GM21786 (cell line): ENCODE measurements at regions not wholly inside any gene's neighbourhood (a gene's known extent, or its start where the extent isn't known, plus 50 kb on each side); places are given as distances from the start of the nearest gene placed in this dataset.
"Not testable (repeated sequence)": the region's sequence is repeated elsewhere in the genome, so short reads cannot be mapped to it uniquely, and the experiment has no call there.

Experiments used
- ATAC-seq: cut with Tn5 transposase; IDR thresholded peaks from one replicate; pipeline ENCODE4 v1.9.1; 2021; ENCODE audit not compliant: unreplicated experiment

DNA sequence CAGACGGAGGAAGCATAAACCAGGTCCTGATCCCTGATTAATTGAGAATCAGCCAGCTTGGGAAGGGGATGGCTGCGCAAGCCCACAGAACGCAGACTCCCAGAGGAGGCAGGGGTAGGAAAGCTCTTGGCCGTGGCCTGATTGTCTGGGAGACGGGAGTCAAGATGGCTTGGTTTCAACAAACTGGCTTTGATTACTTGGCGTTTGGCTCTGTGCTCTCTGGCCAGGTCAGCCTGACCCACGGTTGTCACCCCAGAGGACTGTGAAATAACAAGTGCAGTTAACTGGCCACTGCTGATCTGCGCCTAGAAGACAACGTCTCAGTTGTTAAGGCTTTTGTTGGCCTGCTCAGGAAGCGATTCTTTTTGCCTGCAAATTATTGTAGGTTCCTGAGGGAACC lies 387.0 kb upstream of the PROK2 start:
- no peak for ATAC-seq

DNA sequence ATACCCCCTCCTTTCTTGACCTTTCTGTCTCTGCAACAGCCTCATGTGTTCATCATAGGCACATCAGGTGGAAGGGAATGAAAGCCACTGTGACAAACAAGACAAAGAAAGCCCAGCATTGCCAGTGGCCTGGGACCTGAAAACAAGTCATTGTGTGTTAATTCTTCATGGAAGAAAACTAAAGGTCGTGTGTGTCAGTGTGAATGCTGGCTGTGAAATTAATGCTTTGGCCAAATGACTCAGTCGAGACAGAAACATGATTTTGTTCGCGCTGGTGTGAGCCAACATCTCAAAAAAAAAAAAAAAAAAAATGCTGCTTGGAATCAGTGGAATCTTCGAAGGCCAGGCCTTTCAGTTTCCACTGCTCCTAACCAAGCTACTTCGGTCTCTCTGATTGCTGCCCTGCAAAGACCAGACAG lies 386.5 kb upstream of the PROK2 start:
- no peak for ATAC-seq

DNA sequence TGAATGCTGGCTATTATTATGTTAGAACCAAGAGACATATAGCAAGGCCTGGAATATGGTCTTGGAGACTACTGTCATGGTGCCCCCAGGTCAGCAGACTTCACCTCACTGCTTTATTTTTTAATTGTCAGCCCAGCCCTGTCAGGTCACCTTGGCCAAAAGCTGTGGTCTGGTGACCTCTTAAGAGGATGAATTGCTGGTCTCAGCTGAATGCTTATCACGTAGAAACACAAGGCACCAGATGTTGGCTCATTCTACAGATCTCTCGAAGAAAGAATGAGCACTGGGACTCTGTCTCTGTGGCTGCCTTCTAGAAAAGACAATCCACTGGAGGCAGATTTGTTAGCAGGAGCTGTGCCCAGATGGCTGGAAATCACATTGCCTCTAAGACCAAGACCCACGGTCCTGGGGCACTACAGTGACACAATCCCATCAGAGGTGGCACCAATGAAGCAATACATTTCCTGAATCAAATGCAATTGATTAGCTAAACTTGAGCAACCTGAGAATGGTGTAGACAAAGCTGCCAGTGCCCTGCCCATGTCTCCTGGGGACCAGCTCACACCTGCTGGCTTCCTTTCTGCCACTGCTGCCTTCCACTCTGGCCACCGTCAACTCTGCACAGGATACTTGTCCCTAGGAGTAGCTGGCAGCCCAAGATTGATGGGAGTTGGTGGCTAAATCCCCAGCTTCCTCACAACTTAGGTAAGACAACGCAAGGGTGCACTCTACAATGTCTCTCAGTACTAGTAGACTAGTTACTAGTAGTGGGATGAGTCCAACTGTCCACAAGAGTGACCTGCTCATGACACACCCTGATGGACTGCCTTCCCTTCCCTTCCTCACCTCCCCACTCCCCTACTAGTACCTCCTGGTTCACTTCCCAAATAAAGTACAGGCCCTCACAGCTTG lies 384.9 kb upstream of the PROK2 start:
- no peak for ATAC-seq

DNA sequence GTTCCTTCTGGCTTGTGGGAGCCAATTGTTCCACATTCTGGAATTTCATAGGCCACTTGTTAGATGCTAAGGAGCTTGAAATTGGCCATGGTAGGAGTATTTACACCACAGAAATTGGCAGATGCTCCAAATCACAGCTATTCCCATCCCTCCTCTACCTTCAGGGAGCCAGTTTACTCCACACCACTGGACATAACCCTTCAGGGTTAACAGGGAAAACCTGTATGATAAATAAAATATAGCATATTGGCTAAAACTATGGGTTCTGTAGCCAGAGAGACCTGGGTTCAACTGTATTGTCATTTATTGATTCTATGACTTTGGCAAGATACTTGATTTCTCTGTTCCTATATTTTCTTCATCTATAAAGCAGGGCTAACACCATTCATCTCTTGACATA lies 384.2 kb upstream of the PROK2 start:
- ATAC-seq = no peak

DNA sequence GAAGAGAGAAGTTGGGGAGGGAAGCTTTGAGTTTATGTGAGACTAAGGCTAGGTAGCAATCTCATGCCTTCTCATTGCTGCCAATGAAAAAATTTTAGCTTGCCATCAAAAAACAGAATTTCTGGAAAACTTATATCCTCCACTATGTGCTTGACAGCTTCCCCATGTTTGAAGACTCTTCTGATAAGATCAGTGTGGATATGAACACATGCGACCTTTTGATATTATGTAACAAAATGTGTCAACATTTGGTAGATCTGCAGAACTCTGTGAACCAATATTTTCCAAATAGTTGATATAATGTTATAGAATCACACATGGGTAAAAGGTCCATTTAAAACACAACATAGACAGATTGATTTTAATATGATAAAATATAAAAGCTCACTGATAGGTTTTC lies 380.9 kb upstream of the PROK2 start:
- ATAC-seq = no peak

DNA sequence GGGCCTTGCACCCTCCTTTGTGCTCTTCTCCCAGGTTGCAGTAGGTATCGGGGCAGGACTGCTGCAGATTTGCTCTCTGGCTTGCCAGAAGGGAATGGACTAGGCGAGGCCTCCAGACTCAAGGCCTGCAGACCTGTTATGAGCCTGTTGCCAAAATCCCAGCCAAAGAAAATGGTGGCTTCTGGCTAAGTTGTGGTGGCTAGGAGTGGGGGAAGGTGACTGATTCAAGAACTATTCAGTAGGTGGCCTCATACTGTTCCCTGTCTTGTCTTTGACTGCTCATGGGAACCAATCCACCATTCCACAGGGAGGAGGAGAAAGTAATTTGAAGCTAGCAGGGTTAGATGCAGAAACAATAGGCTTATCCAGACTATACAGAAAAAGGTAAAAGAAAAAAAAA lies 380.4 kb upstream of the PROK2 start:
- no peak for ATAC-seq

DNA sequence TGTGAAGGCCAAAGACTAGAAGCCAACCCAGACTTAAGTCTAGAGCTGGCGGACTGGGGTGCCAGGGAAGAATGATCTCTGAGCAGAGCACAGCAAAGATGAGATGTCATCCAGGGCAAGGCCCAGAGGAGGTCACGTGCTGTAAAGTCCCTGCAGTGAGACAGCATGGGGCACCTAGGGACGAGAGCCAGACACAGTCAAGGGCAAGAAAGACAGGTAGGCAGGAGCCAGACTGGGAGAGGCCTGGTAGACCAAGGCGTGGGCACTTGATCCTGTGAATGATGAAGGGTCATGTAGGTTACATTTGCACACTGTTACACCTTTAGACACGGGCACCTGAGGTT lies 379.7 kb upstream of the PROK2 start:
- ATAC-seq = no peak

DNA sequence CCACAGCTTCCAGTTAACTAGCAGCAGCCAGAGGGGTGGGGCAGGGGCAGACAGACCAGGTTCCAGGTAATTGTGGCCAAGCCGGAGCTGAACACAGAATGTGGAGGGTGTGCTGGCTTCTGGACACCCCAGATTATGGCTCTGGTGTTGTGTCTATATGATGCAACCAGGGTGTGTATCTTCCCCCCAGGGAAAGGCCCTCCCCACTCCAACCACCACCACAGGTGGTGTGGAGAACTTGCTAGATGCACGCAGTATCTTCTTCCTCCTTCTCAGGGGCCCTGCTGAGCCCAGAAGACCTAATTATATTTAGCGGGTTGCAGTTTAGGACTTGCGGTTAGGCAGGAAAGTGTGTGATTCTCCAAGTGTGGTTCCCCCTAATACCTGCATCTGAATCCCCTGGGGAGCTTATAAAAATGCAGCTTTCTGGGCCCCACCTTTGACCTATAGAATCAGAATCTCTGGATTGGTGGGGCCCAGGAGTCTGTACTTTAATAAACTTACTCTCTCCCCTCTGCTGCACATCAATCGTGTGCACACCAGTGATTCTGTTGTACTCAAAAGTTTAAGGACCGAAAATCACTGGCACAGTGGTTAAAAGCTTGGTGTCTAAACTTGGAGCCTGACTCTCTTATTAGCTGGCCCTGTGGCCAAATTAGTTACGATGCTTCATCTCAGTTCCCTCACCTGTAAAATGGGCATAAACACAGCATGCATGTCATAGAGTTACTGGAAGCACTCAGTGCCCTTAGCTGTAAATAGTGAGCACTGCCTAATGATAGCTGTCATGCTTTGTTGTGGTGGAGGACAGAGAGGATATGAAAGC lies 379.1 kb upstream of the PROK2 start:
- peak; percentile 88 for ATAC-seq

DNA sequence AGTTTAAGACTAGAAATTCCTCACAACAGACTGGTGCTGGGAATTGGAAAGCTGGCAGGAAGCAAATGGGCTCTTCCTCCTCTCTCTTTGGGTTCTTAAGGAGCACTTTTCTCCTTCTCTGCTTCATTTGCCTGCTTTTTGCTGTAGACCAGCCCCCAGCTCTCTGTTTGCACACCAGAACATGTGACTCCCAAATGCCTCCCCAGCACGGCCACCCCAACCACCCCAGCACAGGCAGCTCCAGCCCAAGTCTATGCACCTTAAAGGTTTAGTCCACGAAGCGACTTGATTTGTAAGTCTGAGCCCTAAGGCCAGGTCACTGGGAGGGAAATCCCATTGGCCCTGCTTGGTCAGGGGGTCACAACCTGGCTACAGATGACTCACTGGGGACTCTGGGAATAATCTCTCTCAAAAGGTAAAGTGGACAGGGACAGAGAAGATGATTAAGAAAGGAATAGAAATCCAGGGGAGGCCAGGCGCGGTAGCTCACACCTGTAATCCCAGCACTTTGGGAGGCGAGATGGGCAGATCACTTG lies 377.8 kb upstream of the PROK2 start:
- ATAC-seq = no peak

DNA sequence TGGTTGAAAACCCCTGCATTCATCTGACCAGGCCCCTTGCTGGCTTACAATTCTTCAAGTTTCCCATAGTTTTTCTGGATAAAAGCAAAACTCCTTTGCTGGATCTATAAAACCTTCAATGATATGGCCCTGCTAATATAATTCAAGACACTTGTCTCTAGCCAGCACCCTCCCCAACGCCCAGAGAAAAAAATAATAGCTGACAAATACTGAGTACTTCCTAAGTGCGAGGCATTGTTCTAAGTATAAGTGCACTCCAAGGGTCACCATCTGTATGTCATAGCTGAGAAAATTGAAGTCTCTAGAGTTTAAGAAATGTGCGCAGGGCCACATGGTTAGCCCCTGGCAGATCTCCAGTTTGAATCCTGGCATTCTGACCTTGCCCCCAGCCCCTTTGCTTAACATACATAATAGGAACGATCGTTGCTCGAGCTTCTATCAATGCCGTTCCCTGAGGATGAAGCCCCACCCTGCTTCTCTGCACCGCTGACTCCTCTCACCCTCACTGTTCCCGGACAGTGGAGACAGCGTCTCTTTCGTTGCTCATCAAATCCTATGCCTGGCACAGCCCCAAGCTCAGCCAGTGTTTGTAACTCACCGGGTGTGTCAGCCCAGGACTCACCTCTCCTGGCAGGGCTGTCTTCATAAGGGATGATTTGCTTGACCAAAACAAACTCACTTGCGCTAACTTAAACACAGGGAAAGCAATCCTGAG lies 377.1 kb upstream of the PROK2 start:
- no peak for ATAC-seq

DNA sequence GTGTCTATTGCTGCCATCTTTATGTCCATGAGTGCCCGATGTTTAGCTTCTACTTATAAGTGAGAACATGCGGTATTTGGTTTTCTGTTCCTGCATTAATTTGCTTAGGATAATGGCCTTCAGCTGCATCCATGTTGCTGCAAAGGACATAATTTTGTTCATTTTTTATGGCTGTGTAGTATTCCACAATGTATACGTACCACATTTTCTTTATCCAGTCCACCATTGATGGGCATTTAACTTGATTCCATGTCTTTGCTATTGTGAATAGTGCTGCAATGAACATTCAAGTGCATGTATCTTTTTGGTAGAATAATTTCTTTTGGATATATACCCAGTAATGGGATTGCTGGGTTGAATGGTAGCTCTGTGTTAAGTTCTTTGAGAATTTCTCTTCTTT lies 376.3 kb upstream of the PROK2 start:
- ATAC-seq = not testable (repeated sequence)

DNA sequence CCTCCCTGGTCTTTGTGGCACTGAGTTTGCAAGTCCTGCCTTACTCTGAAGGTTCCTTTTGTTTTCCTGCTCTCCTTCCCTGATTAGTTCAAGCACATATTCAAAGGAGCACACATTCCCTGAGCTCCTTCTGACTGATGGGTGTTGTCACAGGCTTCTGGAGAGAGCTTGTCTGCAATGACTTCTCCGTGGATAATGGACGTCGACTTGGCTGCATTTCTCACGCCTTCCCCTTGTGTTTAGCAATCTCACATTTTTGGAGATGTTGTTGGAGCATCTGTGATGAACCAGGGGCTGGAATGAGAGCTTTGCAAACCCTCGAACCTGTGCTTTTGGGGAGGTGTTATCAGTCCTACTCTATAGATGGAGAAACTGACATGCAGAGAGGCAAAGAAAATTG lies 375.4 kb upstream of the PROK2 start:
- no peak for ATAC-seq

DNA sequence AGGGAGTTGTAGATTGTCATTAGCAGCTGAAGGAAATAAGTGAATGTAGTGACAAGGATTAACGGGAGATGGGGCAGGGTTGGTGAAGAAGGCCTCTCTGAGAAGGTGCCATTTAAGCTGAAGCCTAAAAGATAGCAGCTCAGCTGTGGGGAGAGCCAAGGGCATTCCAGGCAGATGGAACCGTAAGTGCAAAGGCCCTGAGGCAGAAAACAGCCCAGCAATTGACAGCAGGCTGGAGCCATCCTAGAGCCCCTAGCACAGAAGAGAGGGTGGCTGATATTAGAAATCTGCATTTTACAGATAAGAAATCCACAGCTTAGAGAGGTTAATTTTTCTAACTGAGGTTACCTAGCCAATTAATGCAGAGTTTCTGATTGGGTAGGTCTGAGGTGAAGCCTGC lies 374.5 kb upstream of the PROK2 start:
- ATAC-seq = no peak

DNA sequence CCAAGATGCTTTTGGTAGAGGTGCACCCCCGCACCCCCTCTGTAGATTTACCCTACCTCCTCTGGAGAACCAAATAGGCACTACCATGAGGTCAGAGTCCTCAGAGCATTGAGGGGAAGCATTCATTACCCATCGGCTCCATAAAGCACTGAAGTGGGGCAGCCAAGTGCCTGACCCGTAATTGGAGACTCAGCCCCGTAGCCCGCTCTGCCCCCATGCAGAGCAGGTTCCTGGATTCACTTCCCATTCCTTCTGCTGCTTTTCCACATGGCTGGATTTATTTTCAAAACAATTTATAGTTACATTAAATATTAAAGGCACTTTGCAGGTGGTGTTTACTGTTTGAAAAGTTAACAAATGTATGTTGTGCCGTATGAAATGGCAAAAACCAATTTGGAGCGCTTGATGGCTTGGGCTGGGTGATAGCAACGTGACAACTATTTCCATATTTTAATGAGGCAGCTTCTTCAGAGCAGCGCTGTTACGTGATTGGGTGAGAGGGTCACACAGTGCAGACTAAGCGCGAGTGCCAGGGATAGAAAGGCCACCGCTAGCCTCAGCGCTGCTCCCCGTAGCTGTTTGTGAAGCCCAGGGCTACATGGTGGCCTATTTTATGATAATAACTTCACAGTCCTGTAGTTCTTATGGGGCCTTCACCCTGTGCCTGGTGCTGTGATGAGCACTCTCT lies 373.8 kb upstream of the PROK2 start:
- ATAC-seq = peak; percentile 13

DNA sequence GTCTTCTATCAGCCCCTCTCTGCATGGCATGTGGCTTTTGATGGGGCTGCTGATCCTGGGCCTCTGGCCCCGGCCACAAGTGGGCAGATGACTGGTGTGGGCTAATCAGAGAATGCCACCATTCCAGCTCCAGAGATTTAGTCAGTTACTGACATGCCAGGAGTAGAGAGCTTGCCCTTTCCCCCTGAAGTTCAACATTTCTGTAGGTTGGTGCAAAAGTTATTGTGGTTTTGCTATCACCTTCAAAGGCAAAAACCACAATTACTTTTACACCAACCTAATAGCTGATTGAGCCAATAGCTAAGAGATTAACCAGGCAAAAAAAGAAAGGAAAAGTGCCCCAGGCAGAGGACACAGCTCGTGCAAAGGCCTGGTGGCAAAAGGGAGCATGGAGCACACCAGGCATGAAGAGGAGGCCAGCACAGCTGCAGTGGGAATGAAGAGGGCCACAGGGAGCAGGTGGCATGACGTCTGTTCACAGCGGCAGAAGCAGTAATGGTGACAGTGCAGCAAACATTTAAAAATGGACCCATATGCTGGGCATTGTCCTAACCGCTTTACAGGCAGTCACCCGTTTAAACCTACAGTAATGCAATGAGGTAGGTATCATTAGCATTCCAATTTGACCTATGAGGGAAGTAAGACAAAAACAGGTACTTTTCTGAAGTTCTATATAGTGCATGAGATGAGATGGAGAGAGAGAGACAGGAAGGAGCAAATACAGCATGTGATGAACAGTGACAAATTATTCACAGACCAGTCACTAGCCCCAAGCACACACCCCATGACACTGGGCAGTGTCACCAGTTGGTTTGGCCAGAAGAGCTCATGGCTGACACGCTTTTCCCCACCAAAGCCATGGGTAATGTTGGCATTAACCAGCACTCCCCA lies 373.0 kb upstream of the PROK2 start:
- peak; percentile 50 for ATAC-seq

DNA sequence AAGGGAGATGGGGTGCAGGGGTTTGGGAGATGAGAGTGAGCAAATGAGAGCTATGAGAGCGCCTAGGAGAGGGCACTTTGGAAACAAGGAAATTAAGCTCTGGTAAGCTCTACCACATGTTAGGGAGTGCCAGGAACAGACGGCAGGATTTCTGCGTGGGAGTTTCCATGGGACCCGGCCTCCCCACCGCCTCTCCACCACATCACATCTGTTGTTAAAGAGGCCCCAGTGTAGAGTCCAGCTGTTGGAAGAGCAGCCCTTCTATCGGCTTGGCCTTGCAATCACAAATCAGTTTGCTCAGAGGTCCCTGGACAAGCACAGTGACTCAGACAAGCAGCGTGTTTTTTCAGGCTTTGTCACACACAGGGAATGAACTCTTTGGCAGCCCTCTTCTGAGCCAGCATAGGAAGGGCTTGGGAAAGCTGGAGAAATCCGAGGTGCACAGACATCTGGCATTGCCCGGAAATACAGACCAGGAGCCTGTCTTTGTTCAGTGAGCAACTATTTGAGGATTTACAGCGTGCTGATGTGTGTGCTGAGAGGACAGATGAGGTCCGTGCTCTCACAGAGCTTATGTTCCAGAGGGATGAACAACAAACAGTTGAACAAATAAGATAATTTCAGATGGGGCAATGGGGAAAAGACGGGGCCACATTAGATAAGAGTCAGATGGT lies 370.6 kb upstream of the PROK2 start:
- no peak for ATAC-seq

DNA sequence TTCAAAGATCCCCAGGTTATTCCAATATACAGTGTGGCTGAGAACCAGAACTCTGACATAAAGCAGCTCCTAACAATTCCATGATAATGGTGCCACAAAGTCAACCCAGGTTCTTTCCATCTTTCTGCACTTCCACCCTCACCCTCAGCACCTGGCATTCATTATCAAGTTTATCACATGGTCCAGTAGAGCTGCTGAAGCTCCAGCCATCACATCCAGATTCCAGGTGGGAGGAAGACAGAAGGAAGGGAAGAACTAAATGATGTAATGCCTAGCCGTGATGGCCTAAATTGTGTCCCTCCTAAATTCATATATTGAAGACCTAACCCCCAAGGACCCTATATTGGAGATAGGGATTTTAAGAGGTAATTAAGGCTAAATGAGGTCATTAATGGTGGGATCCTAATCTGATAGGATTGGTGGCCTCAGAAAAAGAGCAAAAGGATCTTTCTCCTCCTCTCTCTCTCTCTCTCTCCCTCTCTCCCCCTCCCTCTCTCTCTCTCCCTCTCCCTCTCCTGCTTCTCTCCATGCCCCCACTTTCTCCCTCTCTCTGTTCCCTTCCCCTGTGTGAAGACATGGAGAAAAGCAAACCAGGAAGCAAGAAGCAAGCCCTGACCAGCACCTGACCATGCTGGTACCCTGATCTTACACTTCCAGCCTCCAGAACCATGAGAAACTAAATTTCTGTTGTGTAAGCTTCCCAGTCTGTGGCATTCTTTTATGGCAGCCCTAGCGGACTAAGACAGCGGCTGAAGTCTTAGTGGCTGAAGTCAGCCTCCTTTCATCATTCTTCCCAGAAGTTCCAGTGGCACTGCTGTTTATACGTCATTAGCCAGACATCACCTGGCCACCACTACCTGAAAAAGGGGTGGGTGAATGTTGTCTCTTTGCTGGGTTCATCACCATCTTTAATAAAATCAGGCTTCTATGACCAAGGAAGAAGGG lies 369.7 kb upstream of the PROK2 start:
- ATAC-seq = no peak
